HG03097 (cell line): ENCODE measurements at regions not wholly inside any gene's neighbourhood (a gene's known extent, or its start where the extent isn't known, plus 50 kb on each side); places are given as distances from the start of the nearest gene placed in this dataset.

Source experiments
- ATAC-seq: cut with Tn5 transposase; IDR thresholded peaks from one replicate; pipeline ENCODE4 v1.9.1; 2021; ENCODE audit not compliant: unreplicated experiment, low FRiP score

- ATAC-seq: no peak
Observed at GRCh38 chrX:76228499-76228898, 55.6 kb downstream of the PBDC1 start.

- no peak for ATAC-seq
Observed at GRCh38 chrX:76248901-76249300, 76.0 kb downstream of the PBDC1 start.

DNA sequence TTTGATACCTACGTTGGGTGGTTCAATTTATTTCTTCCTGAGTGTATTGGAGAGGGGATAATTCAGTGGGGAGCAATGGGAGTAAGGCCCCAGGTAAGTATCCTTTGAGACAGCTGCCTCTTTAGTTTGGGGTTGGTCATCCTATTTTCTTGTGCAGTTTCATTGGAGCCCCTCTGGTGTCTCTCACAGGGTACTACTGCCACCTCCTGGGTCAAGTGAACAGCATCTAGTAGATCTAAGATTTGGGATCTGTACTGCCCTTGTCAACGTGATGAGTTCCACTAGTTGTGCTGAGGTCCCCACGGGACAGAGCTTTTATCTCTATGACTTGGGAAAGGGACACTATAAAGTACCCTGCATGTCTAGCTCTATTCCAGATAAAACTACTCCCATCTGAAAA, 80.6 kb downstream of the PBDC1 start:
- ATAC-seq: peak; percentile 82

- ATAC-seq: no peak
Observed at GRCh38 chrX:76279007-76279406, 106.1 kb downstream of the PBDC1 start.
